ENCODE measurements at regions not wholly inside any gene's neighbourhood (a gene's known extent, or its start where the extent isn't known, plus 50 kb on each side); places are given as distances from the start of the nearest gene placed in this dataset.

GRCh38 chr2:4381049-4381448, 677.7 kb downstream of the DCDC2C start:
- H3K36me3 Mint-ChIP-seq (ENCODE audit: low read depth), result no peaks in the 10 kb centered on the region
- no peaks in the 10 kb centered on the region for H3K4me1 Mint-ChIP-seq (ENCODE audit: low read depth)
- Histone ChIP-seq H3K36me3 (ENCODE audit: insufficient read depth, low read length) (no peaks in the 10 kb centered on the region), H3K27ac (ENCODE audit: low read depth in 1 of 2, low read length in 2 of 2) (no peak overlapping the region), H3K9me3 (ENCODE audit: control insufficient read depth in 1 of 2, insufficient read depth in 1 of 2, low read length in 2 of 2) (peaks cover 0 to 8% of the 10 kb centered on the region in 2 experiments), H3K27me3 (ENCODE audit: control insufficient read depth in 1 of 2, insufficient read depth in 2 of 2, low read length in 2 of 2) (no peaks in the 10 kb centered on the region), H3K4me3 (ENCODE audit: low read length) (no peak overlapping the region), H3K4me1 (ENCODE audit: insufficient read depth, low read length) (no peaks in the 10 kb centered on the region)
- CTCF ChIA-PET, result no interaction called here
- no peak for ATAC-seq (ENCODE audit: poor library complexity)
- no peak overlapping the region for H3K27ac Mint-ChIP-seq
- H3K27me3 Mint-ChIP-seq, result no peaks in the 10 kb centered on the region
- POLR2A ChIA-PET, result no interaction called here
- no peak overlapping the region for H3K4me3 Mint-ChIP-seq
- intact Hi-C loops (cut with DNase I, micrococcal nuclease), result no loop called here
- TF ChIP-seq CTCF (IDR thresholded peaks at IDR 0.05), result no peak
- DNase-seq, result no peak
- H3K9me3 Mint-ChIP-seq, result peaks cover 10% of the 10 kb centered on the region

DNA sequence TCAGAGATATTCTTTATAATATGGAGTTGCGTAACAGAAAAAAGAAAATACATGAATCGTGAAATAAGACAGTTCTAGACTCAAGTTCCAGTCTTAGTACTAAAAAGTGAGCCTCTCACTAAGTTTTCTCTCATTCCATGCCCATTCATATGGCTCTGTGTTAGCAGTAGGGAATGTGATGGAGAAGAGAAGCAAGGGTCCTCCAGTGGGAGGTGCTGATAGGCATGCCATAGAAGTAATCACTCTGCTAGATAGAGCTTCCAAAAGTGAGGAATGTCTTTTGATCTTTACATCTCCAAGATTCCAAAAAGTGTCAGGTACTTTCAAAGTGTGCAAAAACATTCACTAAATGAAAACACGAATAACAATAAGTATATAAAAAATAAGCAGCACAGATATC, 678.4 kb downstream of the DCDC2C start:
- intact Hi-C loops (cut with DNase I, micrococcal nuclease), result no loop called here
- Mint-ChIP-seq H3K27ac (no peak overlapping the region), H3K36me3 (ENCODE audit: low read depth) (no peaks in the 10 kb centered on the region), H3K4me3 (no peak overlapping the region), H3K4me1 (ENCODE audit: low read depth) (no peaks in the 10 kb centered on the region), H3K27me3 (no peaks in the 10 kb centered on the region), H3K9me3 (peaks cover 13% of the 10 kb centered on the region)
- Histone ChIP-seq H3K9me3 (ENCODE audit: control insufficient read depth in 1 of 2, insufficient read depth in 1 of 2, low read length in 2 of 2) (peaks cover 0 to 8% of the 10 kb centered on the region in 2 experiments), H3K4me3 (ENCODE audit: low read length) (no peak overlapping the region), H3K36me3 (ENCODE audit: insufficient read depth, low read length) (no peaks in the 10 kb centered on the region), H3K27me3 (ENCODE audit: control insufficient read depth in 1 of 2, insufficient read depth in 2 of 2, low read length in 2 of 2) (no peaks in the 10 kb centered on the region), H3K4me1 (ENCODE audit: insufficient read depth, low read length) (no peaks in the 10 kb centered on the region), H3K27ac (ENCODE audit: low read depth in 1 of 2, low read length in 2 of 2) (no peak overlapping the region)
- ChIA-PET CTCF (no interaction called here), POLR2A (no interaction called here)
- DNase-seq (no peak), ATAC-seq (ENCODE audit: poor library complexity) (no peak)
- TF ChIP-seq CTCF (IDR thresholded peaks at IDR 0.05), result no peak

DNA sequence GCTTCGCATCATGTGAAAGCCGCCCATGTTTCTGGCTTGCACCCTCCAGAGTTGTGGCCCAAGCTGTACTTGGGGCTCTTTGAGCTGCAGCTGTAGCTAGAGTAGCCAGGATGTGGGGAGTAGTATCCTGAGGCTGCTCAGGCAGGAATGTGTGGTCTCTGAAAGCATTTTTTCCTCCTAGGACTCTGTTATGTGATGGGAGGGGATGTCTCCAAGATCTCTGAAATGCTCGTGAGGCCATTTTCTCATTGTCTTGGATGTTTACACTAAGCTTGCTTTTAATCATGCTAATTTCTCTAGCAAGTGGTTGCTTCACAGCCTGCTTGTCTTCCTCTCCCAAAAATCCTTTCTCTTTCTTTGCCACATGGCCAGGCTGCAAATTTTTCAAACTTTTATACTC, 687.6 kb downstream of the DCDC2C start:
- no peak for TF ChIP-seq CTCF (IDR thresholded peaks at IDR 0.05)
- H3K4me3 Mint-ChIP-seq, result no peak overlapping the region
- ChIA-PET POLR2A (no interaction called here), CTCF (no interaction called here)
- DNase-seq, result no peak
- H3K27ac Mint-ChIP-seq, result no peak overlapping the region
- H3K4me1 ChIP-seq (ENCODE audit: insufficient read depth, low read length), result no peaks in the 10 kb centered on the region
- H3K4me3 ChIP-seq (ENCODE audit: low read length), result no peak overlapping the region
- intact Hi-C loops (cut with DNase I, micrococcal nuclease), result no loop called here
- H3K9me3 Mint-ChIP-seq, result peaks cover 21% of the 10 kb centered on the region
- H3K36me3 ChIP-seq (ENCODE audit: insufficient read depth, low read length), result no peaks in the 10 kb centered on the region
- H3K27me3 Mint-ChIP-seq, result no peaks in the 10 kb centered on the region
- H3K36me3 Mint-ChIP-seq (ENCODE audit: low read depth), result no peaks in the 10 kb centered on the region
- peaks cover 7 to 20% of the 10 kb centered on the region in 2 experiments for H3K9me3 ChIP-seq (ENCODE audit: control insufficient read depth in 1 of 2, insufficient read depth in 1 of 2, low read length in 2 of 2)
- no peaks in the 10 kb centered on the region for H3K4me1 Mint-ChIP-seq (ENCODE audit: low read depth)
- no peaks in the 10 kb centered on the region for H3K27me3 ChIP-seq (ENCODE audit: control insufficient read depth in 1 of 2, insufficient read depth in 2 of 2, low read length in 2 of 2)
- no peak overlapping the region for H3K27ac ChIP-seq (ENCODE audit: low read depth in 1 of 2, low read length in 2 of 2)
- no peak for ATAC-seq (ENCODE audit: poor library complexity)

Data from CD4-positive, alpha-beta T cell (primary cell).